GM12872 (cell line): ENCODE measurements at regions not wholly inside any gene's neighbourhood (a gene's known extent, or its start where the extent isn't known, plus 50 kb on each side); places are given as distances from the start of the nearest gene placed in this dataset.

Experiments
- CTCF ChIP-seq: IDR thresholded peaks from 3 replicates; pipeline ENCODE4 v1.5.1; 2011; ENCODE audit warnings: low read depth, mild to moderate bottlenecking, low read length, moderate library complexity; ENCODE audit not compliant: insufficient read depth

- TF ChIP-seq CTCF = no peak
These were observed 132.6 kb upstream of the RBBP8 start for GRCh38 chr18:22800551-22800951.

GRCh38 chr18:22813648-22814328 is 119.3 kb upstream of the RBBP8 start:
- TF ChIP-seq CTCF = peak; percentile 56; the same call in 2 of the 3 replicates

- TF ChIP-seq CTCF = no peak
These were observed 118.8 kb upstream of the RBBP8 start for GRCh38 chr18:22814329-22814703.

GRCh38 chr18:22816266-22817176 is 116.6 kb upstream of the RBBP8 start:
- TF ChIP-seq CTCF = no peak

GRCh38 chr18:22817844-22818243 is 115.3 kb upstream of the RBBP8 start:
- TF ChIP-seq CTCF = no peak

- no peak for TF ChIP-seq CTCF
These were observed 111.1 kb upstream of the RBBP8 start for GRCh38 chr18:22822024-22822423.

- TF ChIP-seq CTCF = no peak
These were observed 110.2 kb upstream of the RBBP8 start for GRCh38 chr18:22822841-22823508.
